ENCODE measurements at regions not wholly inside any gene's neighbourhood (a gene's known extent, or its start where the extent isn't known, plus 50 kb on each side); places are given as distances from the start of the nearest gene placed in this dataset.

- 5% methylated on average over 4 of the region's 4 CpGs for WGBS (ENCODE audit: insufficient coverage, insufficient replicate concordance, low lambda C conversion rate, missing lambda C conversion rate)
- no peaks in the 10 kb centered on the region for H3K36me3 ChIP-seq (ENCODE audit: control insufficient read depth in 2 of 2, insufficient read depth in 2 of 2, low read length in 1 of 2)
- H3K9ac ChIP-seq (ENCODE audit: control insufficient read depth, insufficient read depth, low read length) = no peak overlapping the region
- H3K27me3 ChIP-seq (replicated peaks in 1 of 2; ENCODE audit: control insufficient read depth in 2 of 2, insufficient read depth in 2 of 2, low read length in 1 of 2) = no peaks in the 10 kb centered on the region
- BruUV-seq (replicated peaks) = no TSS peak
- TF ChIP-seq PKNOX1 (IDR thresholded peaks at IDR 0.05) = no peak
- no peak for TF ChIP-seq RFX5 (IDR thresholded peaks at IDR 0.05; ENCODE audit: low read depth, low read length)
- TF ChIP-seq IRF3 (IDR thresholded peaks at IDR 0.05) = no peak
- TF ChIP-seq KDM1A (IDR thresholded peaks at IDR 0.05; ENCODE audit: borderline replicate concordance) = no peak
- TF ChIP-seq MYB (IDR thresholded peaks at IDR 0.05; ENCODE audit: borderline replicate concordance, low read depth, low read length) = no peak
- TF ChIP-seq CREB1 (IDR thresholded peaks at IDR 0.05; ENCODE audit: low read depth) = no peak
- TF ChIP-seq CHD1 (IDR thresholded peaks at IDR 0.05; ENCODE audit: low read depth, low read length) = no peak
- TF ChIP-seq USF2 (IDR thresholded peaks at IDR 0.05; ENCODE audit: borderline replicate concordance, low read depth, low read length) = no peak
- TF ChIP-seq ETV6 (conservative IDR thresholded peaks at IDR 0.05 in 1 of 2, IDR thresholded peaks at IDR 0.05 in 1 of 2; ENCODE audit: borderline replicate concordance in 1 of 2, low read depth in 1 of 2) = no peak
- no peak for TF ChIP-seq ZBTB11 (CRISPR knock-in tag; IDR thresholded peaks at IDR 0.05)
- no peak for TF ChIP-seq EZH2 (IDR thresholded peaks at IDR 0.05; ENCODE audit: borderline replicate concordance, control insufficient read depth, low read depth, low read length)
- no peak for FAIRE-seq
- H3K79me2 ChIP-seq (ENCODE audit: control insufficient read depth, insufficient read depth, low read length) = no peaks in the 10 kb centered on the region
- ChIA-PET POLR2A (no interaction called here), CTCF (no interaction called here), RAD21 (ENCODE audit: unreplicated experiment) (interaction anchor here (0.5 kb wide), 1 partner anchor 32 kb away, joined by 3 read pairs; no protein-coding TSS in a partner anchor), SMC1A (ENCODE audit: uncharacterized antibody, unreplicated experiment) (no interaction called here)
- in situ Hi-C loops (cut with MboI) = no loop called here
- H3K4me2 ChIP-seq (ENCODE audit: control insufficient read depth, insufficient read depth) = no peak overlapping the region
- intact Hi-C loops (cut with micrococcal nuclease; ENCODE audit: unreplicated experiment) = no loop called here
- no peaks in the 10 kb centered on the region for H3K9me3 ChIP-seq (replicated peaks; ENCODE audit: control insufficient read depth, insufficient read depth, low read length)
- no peak overlapping the region for H2AFZ ChIP-seq (ENCODE audit: control insufficient read depth, low read depth, low read length)
- no peak overlapping the region for H3K27ac ChIP-seq (ENCODE audit: control insufficient read depth, insufficient read depth)
- no peak for ATAC-seq
- no peaks in the 10 kb centered on the region for H3K4me1 ChIP-seq (ENCODE audit: control insufficient read depth, insufficient read depth, low read length)
- no peaks in the 10 kb centered on the region for H4K20me1 ChIP-seq (ENCODE audit: control insufficient read depth, insufficient read depth)
- DNase-seq (ENCODE audit: low read depth, low spot score) = no peak
- H3K4me3 ChIP-seq = no peak overlapping the region
Measured at GRCh38 chr2:206858687-206859329, 80.5 kb upstream of the CPO start.

Measured in GM12878 (cell line).